PFSK-1 (cell line): ENCODE measurements at regions not wholly inside any gene's neighbourhood (a gene's known extent, or its start where the extent isn't known, plus 50 kb on each side); places are given as distances from the start of the nearest gene placed in this dataset.

ENCODE experiments used
- FOXP2 ChIP-seq: optimal IDR thresholded peaks from 2 replicates; pipeline ENCODE3; 2011; ENCODE audit warnings: borderline replicate concordance, control low read depth, inconsistent platforms; ENCODE audit not compliant: insufficient read depth; ENCODE audit errors: extremely low read length, extremely low read depth
- POLR2AphosphoS5 ChIP-seq: IDR thresholded peaks from 2 replicates; pipeline ENCODE4 v1.6.1; 2012; ENCODE audit warnings: low read depth, mild to moderate bottlenecking, control low read depth, low read length, moderate library complexity
- SIN3A ChIP-seq: IDR thresholded peaks from 2 replicates; pipeline ENCODE4 v1.6.1; 2012; ENCODE audit warnings: mild to moderate bottlenecking, low read length, moderate library complexity, borderline replicate concordance; ENCODE audit not compliant: insufficient read depth
- TAF1 ChIP-seq: IDR thresholded peaks from 2 replicates; pipeline ENCODE4 v1.6.1; 2012; ENCODE audit warnings: low read length, control low read depth, borderline replicate concordance; ENCODE audit not compliant: insufficient read depth
- TF ChIP-seq, protein P1 (sequence below), 2 experiments: IDR thresholded peaks; 2 replicates each; pipeline versions ENCODE4 v1.6.1 to v1.8.0; 2011 to 2012; ENCODE audit warnings: low read depth in 2 of 2, low read length in 2 of 2, control low read depth in 1 of 2, inconsistent platforms in 1 of 2, mild to moderate bottlenecking in 1 of 2, moderate library complexity in 1 of 2; ENCODE audit not compliant: insufficient read depth in 1 of 2

DNA sequence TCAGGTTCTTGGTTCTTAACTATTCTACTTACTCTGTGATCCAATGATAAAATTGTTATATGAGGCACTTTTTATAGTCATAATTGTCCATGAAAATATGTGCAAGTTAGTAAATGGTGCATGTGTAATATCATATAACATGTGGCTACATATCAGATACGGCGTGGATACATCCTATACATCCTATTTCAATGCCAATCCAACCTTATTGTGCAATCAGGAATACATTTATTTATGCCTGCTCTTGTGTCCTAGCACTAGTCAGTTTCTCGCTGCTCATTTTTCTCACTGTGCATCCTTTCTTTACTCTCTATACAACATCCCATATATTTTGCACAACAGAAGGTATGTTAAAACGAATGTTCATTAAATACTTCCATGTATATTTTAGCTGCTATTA, 1141.1 kb downstream of the FAT4 start:
- TF ChIP-seq POLR2AphosphoS5 (no peak), TAF1 (no peak), FOXP2 (no peak), SIN3A (no peak)
- TF ChIP-seq, protein P1, sequence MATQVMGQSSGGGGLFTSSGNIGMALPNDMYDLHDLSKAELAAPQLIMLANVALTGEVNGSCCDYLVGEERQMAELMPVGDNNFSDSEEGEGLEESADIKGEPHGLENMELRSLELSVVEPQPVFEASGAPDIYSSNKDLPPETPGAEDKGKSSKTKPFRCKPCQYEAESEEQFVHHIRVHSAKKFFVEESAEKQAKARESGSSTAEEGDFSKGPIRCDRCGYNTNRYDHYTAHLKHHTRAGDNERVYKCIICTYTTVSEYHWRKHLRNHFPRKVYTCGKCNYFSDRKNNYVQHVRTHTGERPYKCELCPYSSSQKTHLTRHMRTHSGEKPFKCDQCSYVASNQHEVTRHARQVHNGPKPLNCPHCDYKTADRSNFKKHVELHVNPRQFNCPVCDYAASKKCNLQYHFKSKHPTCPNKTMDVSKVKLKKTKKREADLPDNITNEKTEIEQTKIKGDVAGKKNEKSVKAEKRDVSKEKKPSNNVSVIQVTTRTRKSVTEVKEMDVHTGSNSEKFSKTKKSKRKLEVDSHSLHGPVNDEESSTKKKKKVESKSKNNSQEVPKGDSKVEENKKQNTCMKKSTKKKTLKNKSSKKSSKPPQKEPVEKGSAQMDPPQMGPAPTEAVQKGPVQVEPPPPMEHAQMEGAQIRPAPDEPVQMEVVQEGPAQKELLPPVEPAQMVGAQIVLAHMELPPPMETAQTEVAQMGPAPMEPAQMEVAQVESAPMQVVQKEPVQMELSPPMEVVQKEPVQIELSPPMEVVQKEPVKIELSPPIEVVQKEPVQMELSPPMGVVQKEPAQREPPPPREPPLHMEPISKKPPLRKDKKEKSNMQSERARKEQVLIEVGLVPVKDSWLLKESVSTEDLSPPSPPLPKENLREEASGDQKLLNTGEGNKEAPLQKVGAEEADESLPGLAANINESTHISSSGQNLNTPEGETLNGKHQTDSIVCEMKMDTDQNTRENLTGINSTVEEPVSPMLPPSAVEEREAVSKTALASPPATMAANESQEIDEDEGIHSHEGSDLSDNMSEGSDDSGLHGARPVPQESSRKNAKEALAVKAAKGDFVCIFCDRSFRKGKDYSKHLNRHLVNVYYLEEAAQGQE (IDR thresholded peaks at IDR 0.05; ENCODE audit: insufficient read depth in 1 of 2, low read depth in 2 of 2, low read length in 2 of 2), result no peak
